GM12878 (cell line): ENCODE measurements at regions not wholly inside any gene's neighbourhood (a gene's known extent, or its start where the extent isn't known, plus 50 kb on each side); places are given as distances from the start of the nearest gene placed in this dataset.
"Not testable (repeated sequence)": the region's sequence is repeated elsewhere in the genome, so short reads cannot be mapped to it uniquely, and the experiment has no call there.

ENCODE experiments used
- ATAC-seq: fragments of 200-7000 bp; cut with Tn5 transposase; 3 replicates; pipeline ENCODE4 v1.9.1; 2020; ENCODE audit warnings: mild to moderate bottlenecking, moderate library complexity
- BruUV-seq: library from RNA; stranded (reverse); fragments of 400-500 nt; replicated peaks from 2 replicates; lab custom pipeline; 2021; lab: Mats Ljungman, UMichigan
- CTCF ChIA-PET: fragments of 300-600 bp; sonication (Branson Sonifier 250); formaldehyde crosslinking; extraction: SDS; loops from one replicate; lab custom pipeline; 2021; ENCODE audit warnings: inconsistent platforms; lab: Yijun Ruan, JAX
- POLR2A ChIA-PET: fragments of 350-600 bp; formaldehyde crosslinking; extraction: SDS; loops from one replicate; lab custom pipeline; 2021; ENCODE audit warnings: inconsistent platforms; lab: Charles Lee
- RAD21 ChIA-PET: fragments of 300-600 bp; sonication (Branson Sonifier 250); formaldehyde crosslinking; loops from one replicate; lab custom pipeline; 2023; ENCODE audit warnings: antibody characterized with exemption; ENCODE audit not compliant: unreplicated experiment; lab: Charles Lee
- SMC1A ChIA-PET: fragments of 300-600 bp; sonication (Branson Sonifier 250); formaldehyde crosslinking; loops from one replicate; lab custom pipeline; 2023; ENCODE audit not compliant: unreplicated experiment, uncharacterized antibody; lab: Charles Lee
- DNase-seq: peaks from one replicate; pipeline ENCODE4 v3.0.0-alpha.2; 2011; ENCODE audit warnings: low read depth, low spot score
- FAIRE-seq: peaks from 3 replicates; lab custom pipeline; 2011; peaks lifted over from hg19 to GRCh38; lab: Jason Lieb, UNC
- H2AFZ ChIP-seq: 2 replicates; pipeline ENCODE4 v1.6.0; 2011; ENCODE audit warnings: low read depth, low read length, control low read depth; ENCODE audit not compliant: control insufficient read depth
- H3K27ac ChIP-seq: 2 replicates; pipeline ENCODE4 v1.5.1; 2011; ENCODE audit warnings: control low read depth; ENCODE audit not compliant: control insufficient read depth, insufficient read depth
- H3K27me3 ChIP-seq, 2 experiments: replicated peaks in 1 of 2; 2 replicates each; pipeline versions ENCODE4 v1.6.0 to v1.6.1; 2011; ENCODE audit warnings: low read length in 1 of 2; ENCODE audit not compliant: control insufficient read depth in 2 of 2, insufficient read depth in 2 of 2
- H3K36me3 ChIP-seq, 2 experiments: 2 replicates each; pipeline ENCODE4 v1.5.1; 2011; ENCODE audit warnings: low read length in 1 of 2; ENCODE audit not compliant: control insufficient read depth in 2 of 2, insufficient read depth in 2 of 2
- H3K4me1 ChIP-seq: 2 replicates; pipeline ENCODE4 v1.6.1; 2011; ENCODE audit warnings: mild to moderate bottlenecking, low read length, moderate library complexity, mixed read lengths; ENCODE audit not compliant: control insufficient read depth, insufficient read depth
- H3K4me2 ChIP-seq: 2 replicates; pipeline ENCODE4 v1.6.0; 2011; ENCODE audit warnings: control low read depth; ENCODE audit not compliant: control insufficient read depth, insufficient read depth
- H3K4me3 ChIP-seq: fragments of 200-600 bp; sonication (generic); 2 replicates; pipeline ENCODE4 v1.5.1; 2016
- H3K79me2 ChIP-seq: 2 replicates; pipeline ENCODE4 v1.6.0; 2011; ENCODE audit warnings: low read length; ENCODE audit not compliant: control insufficient read depth, insufficient read depth
- H3K9ac ChIP-seq: 2 replicates; pipeline ENCODE4 v1.8.0; 2011; ENCODE audit warnings: low read length, control low read depth, mixed read lengths; ENCODE audit not compliant: control insufficient read depth, insufficient read depth
- H3K9me3 ChIP-seq: replicated peaks from 3 replicates; pipeline ENCODE4 v1.5.1; 2011; ENCODE audit warnings: mild to moderate bottlenecking, low read length; ENCODE audit not compliant: control insufficient read depth, insufficient read depth
- H4K20me1 ChIP-seq: 2 replicates; pipeline ENCODE4 v1.6.0; 2011; ENCODE audit not compliant: control insufficient read depth, insufficient read depth
- ATF3 ChIP-seq: IDR thresholded peaks from 2 replicates; pipeline ENCODE4 v1.6.1; 2011; ENCODE audit warnings: low read depth, mild to moderate bottlenecking, low read length, moderate library complexity, borderline replicate concordance; ENCODE audit errors: extremely low read depth
- BHLHE40 ChIP-seq, 2 experiments: fragments of 450-650 bp in 1 of 2; IDR thresholded peaks; 2 replicates each; pipeline ENCODE4 v1.6.1; 2011 to 2017; ENCODE audit warnings: low read depth in 2 of 2, borderline replicate concordance in 1 of 2, improper control_type of control experiment in 1 of 2, low read length in 1 of 2, mild to moderate bottlenecking in 1 of 2
- MXI1 ChIP-seq: fragments of 150-350 bp; IDR thresholded peaks from 2 replicates; pipeline ENCODE4 v1.6.1; 2011; ENCODE audit warnings: low read depth, mild to moderate bottlenecking, inconsistent platforms, low read length, improper control_type of control experiment
- NRF1 ChIP-seq: conservative IDR thresholded peaks from 2 replicates; pipeline ENCODE4 v1.6.1; 2011; ENCODE audit warnings: mild to moderate bottlenecking, low read depth, low read length, improper control_type of control experiment
- PAX5 ChIP-seq: IDR thresholded peaks from 2 replicates; pipeline ENCODE4 v1.6.1; 2011; ENCODE audit warnings: low read depth, low read length, borderline replicate concordance
- SREBF1 ChIP-seq: IDR thresholded peaks from 2 replicates; pipeline ENCODE4 v1.6.1; 2012; ENCODE audit warnings: mild to moderate bottlenecking, low read length
- WGBS: methylation state at CpG from one replicate; pipeline ENCODE4 v1.1.6; 2016; ENCODE audit warnings: low lambda C conversion rate; ENCODE audit not compliant: insufficient replicate concordance, insufficient coverage; ENCODE audit errors: missing lambda C conversion rate; 5-methylcytosine and 5-hydroxymethylcytosine counted together
- in situ Hi-C: fragments of 300-500 bp; cut with MboI; formaldehyde crosslinking; loops from 9 replicates; pipeline ENCODE4 v1.14.3; 2018; ENCODE audit warnings: mixed read lengths
- intact Hi-C: fragments of 100-400 bp; cut with micrococcal nuclease; formaldehyde crosslinking; loops from one replicate; pipeline ENCODE4 v1.14.2; 2022; ENCODE audit not compliant: unreplicated experiment
- TF ChIP-seq, protein P1 (sequence below): IDR thresholded peaks from 2 replicates; pipeline ENCODE4 v1.6.1; 2012; ENCODE audit warnings: mild to moderate bottlenecking, low read depth, low read length
- TF ChIP-seq, protein P2 (sequence below): fragments of 450-650 bp; IDR thresholded peaks from 2 replicates; pipeline ENCODE4 v1.6.1; 2016; ENCODE audit warnings: mild to moderate bottlenecking

- DNase-seq, CTCF ChIA-PET, H3K9ac ChIP-seq, H3K27me3 ChIP-seq, H3K36me3 ChIP-seq, H4K20me1 ChIP-seq, FAIRE-seq, H3K4me3 ChIP-seq, POLR2A ChIA-PET, ATAC-seq, H3K79me2 ChIP-seq, H2AFZ ChIP-seq, in situ Hi-C loops, intact Hi-C loops, H3K27ac ChIP-seq, H3K4me2 ChIP-seq, H3K9me3 ChIP-seq, RAD21 ChIA-PET, BruUV-seq: not testable (repeated sequence)
- SMC1A ChIA-PET, result interaction anchor here (0.8 kb wide), 1 partner anchor 32 kb away, joined by 3 read pairs; no protein-coding TSS in a partner anchor
- 65% methylated on average over 8 of the region's 8 CpGs for WGBS
- H3K4me1 ChIP-seq, result peaks cover 12% of the 10 kb centered on the region
These were observed 71.1 kb upstream of the APBB1IP start for GRCh38 chr10:26367035-26367434.

- Histone ChIP-seq H3K79me2 (no peaks in the 10 kb centered on the region; the same call in 1 of the 2 replicates), H3K4me2 (peak overlapping the region; percentile 66; the same call in 1 of the 2 replicates), H3K36me3 (no peaks in the 10 kb centered on the region), H4K20me1 (no peaks in the 10 kb centered on the region), H2AFZ (no peak overlapping the region), H3K27me3 (no peaks in the 10 kb centered on the region), H3K4me3 (no peak overlapping the region), H3K9me3 (peaks cover 2% of the 10 kb centered on the region), H3K4me1 (peaks cover 16% of the 10 kb centered on the region), H3K9ac (no peak overlapping the region), H3K27ac (no peak overlapping the region)
- in situ Hi-C loops (no loop called here), intact Hi-C loops (no loop called here)
- BruUV-seq, result no TSS peak
- peak; percentile 38 for FAIRE-seq
- ChIA-PET RAD21 (interaction anchor here (0.6 to 0.7 kb wide), 2 partner anchors 65 to 992 kb away, joined by 3 read pairs; no protein-coding TSS in a partner anchor), POLR2A (interaction anchor here (0.6 to 0.7 kb wide), 2 partner anchors 83 to 162 kb away, joined by 3 to 4 read pairs; no protein-coding TSS in a partner anchor), SMC1A (interaction anchor here (0.8 to 1.0 kb wide), 2 partner anchors 13 to 32 kb away, joined by 3 to 5 read pairs; no protein-coding TSS in a partner anchor), CTCF (interaction anchor here (1.3 to 1.5 kb wide), 3 partner anchors 10 to 41 kb away, joined by 3 to 4 read pairs (median 3); no protein-coding TSS in a partner anchor)
- DNase-seq, result no peak
- no peak for TF ChIP-seq ATF3
- TF ChIP-seq SREBF1, result no peak
- no peak for TF ChIP-seq PAX5
- TF ChIP-seq, protein P1, sequence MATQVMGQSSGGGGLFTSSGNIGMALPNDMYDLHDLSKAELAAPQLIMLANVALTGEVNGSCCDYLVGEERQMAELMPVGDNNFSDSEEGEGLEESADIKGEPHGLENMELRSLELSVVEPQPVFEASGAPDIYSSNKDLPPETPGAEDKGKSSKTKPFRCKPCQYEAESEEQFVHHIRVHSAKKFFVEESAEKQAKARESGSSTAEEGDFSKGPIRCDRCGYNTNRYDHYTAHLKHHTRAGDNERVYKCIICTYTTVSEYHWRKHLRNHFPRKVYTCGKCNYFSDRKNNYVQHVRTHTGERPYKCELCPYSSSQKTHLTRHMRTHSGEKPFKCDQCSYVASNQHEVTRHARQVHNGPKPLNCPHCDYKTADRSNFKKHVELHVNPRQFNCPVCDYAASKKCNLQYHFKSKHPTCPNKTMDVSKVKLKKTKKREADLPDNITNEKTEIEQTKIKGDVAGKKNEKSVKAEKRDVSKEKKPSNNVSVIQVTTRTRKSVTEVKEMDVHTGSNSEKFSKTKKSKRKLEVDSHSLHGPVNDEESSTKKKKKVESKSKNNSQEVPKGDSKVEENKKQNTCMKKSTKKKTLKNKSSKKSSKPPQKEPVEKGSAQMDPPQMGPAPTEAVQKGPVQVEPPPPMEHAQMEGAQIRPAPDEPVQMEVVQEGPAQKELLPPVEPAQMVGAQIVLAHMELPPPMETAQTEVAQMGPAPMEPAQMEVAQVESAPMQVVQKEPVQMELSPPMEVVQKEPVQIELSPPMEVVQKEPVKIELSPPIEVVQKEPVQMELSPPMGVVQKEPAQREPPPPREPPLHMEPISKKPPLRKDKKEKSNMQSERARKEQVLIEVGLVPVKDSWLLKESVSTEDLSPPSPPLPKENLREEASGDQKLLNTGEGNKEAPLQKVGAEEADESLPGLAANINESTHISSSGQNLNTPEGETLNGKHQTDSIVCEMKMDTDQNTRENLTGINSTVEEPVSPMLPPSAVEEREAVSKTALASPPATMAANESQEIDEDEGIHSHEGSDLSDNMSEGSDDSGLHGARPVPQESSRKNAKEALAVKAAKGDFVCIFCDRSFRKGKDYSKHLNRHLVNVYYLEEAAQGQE, result peak; percentile 99
- TF ChIP-seq, protein P2, sequence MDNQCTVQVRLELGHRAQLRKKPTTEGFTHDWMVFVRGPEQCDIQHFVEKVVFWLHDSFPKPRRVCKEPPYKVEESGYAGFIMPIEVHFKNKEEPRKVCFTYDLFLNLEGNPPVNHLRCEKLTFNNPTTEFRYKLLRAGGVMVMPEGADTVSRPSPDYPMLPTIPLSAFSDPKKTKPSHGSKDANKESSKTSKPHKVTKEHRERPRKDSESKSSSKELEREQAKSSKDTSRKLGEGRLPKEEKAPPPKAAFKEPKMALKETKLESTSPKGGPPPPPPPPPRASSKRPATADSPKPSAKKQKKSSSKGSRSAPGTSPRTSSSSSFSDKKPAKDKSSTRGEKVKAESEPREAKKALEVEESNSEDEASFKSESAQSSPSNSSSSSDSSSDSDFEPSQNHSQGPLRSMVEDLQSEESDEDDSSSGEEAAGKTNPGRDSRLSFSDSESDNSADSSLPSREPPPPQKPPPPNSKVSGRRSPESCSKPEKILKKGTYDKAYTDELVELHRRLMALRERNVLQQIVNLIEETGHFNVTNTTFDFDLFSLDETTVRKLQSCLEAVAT, result no peak
- TF ChIP-seq NRF1, result no peak
- TF ChIP-seq MXI1, result peak; percentile 54; the same call in 1 of the 2 replicates
- TF ChIP-seq BHLHE40 (IDR thresholded peaks at IDR 0.05; ENCODE audit: borderline replicate concordance in 1 of 2, low read depth in 2 of 2, low read length in 1 of 2), result 0 out of 4 replicates have a peak, but pooled peaks of 1 of the 2 experiments have one; percentile 10
- WGBS, result 48% methylated on average over 3 of the region's 3 CpGs
- ATAC-seq, result peak; percentile 71
These were observed 70.4 kb upstream of the APBB1IP start for GRCh38 chr10:26367771-26368170.
